ENCODE measurements at regions not wholly inside any gene's neighbourhood (a gene's known extent, or its start where the extent isn't known, plus 50 kb on each side); places are given as distances from the start of the nearest gene placed in this dataset.

DNA sequence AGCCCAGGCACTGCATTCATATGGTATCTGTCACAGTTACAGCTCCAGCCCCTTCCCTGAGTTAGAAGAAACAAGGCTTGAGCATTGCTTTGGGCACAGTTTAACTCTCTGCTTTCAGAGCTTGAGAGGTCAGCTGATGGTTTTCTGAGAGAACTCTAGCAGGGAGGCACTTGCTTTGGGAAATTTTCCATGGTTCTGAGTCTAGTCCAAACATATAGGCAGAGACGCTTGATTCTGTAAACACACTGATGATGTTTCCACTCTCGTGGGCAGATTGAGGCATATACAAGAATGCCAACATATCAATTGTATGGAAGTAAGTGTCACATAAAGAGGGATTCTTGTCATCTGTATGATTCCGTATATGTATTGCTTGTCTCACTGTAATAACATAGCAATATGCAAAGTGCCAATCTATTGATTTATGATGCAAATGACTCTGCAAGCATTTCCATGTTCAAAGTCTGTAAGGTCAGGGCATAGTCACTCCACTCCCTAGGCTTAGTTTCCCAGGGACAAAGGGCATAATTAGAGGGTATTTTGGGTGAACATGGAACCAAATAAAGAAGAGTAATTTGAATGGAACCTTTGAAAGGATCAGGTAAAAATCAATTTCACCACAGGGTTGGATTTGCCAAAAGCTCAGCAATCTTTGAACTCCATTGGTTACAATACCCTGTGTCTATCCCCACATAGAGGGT is 239.0 kb downstream of the INHBA start:
- no peak overlapping the region for H3K56ac ChIP-seq (ENCODE audit: insufficient read length, low read depth, low read length)
- no peaks in the 10 kb centered on the region for H4K20me1 ChIP-seq (ENCODE audit: control insufficient read depth, insufficient read depth, insufficient read length)
- no peak overlapping the region for H2BK12ac ChIP-seq (ENCODE audit: insufficient read length, low read depth, low read length)
- no peaks in the 10 kb centered on the region for H3K79me1 ChIP-seq (ENCODE audit: insufficient read depth, low read depth, low read length, poor library complexity, severe bottlenecking)
- Mint-ChIP-seq H3K4me3 (no peak overlapping the region), H3K27ac (no peak overlapping the region), H3K4me1 (peaks cover 6 to 9% of the 10 kb centered on the region in 2 experiments), H3K36me3 (ENCODE audit: insufficient read depth in 1 of 3, low read depth in 3 of 3) (no peaks in the 10 kb centered on the region), H3K9me3 (peaks cover 0 to 2% of the 10 kb centered on the region in 2 experiments; a peak in 1 of 5 replicates), H3K27me3 (ENCODE audit: low read depth) (no peaks in the 10 kb centered on the region)
- no peaks in the 10 kb centered on the region for H3K79me2 ChIP-seq (ENCODE audit: insufficient read depth, low read length)
- no peak overlapping the region for H4K91ac ChIP-seq (ENCODE audit: insufficient read length, low read depth, low read length)
- no peak overlapping the region for H2AK5ac ChIP-seq (ENCODE audit: insufficient read length, low read length)
- no peak overlapping the region for H3K9ac ChIP-seq (ENCODE audit: extremely low read depth, insufficient read length, low read length)
- H2AFZ ChIP-seq (ENCODE audit: low read length) = no peak overlapping the region
- H3K4me1 ChIP-seq (ENCODE audit: insufficient read depth, low read length) = no peaks in the 10 kb centered on the region
- no peak overlapping the region for H3T11ph ChIP-seq (ENCODE audit: low read length)
- no peak overlapping the region for H2BK15ac ChIP-seq (ENCODE audit: low read depth, low read length)
- H2BK5ac ChIP-seq (ENCODE audit: insufficient read length, low read length) = no peak overlapping the region
- DNase-seq = no peak
- no peak overlapping the region for H2BK20ac ChIP-seq (ENCODE audit: low read depth, low read length, poor library complexity, severe bottlenecking)
- H4K8ac ChIP-seq (replicated peaks; ENCODE audit: insufficient read length, low read depth, low read length) = no peak overlapping the region
- no peaks in the 10 kb centered on the region for H3K9me3 ChIP-seq (ENCODE audit: control insufficient read depth, low read depth, low read length)
- no peaks in the 10 kb centered on the region for H3K27me3 ChIP-seq (ENCODE audit: insufficient read depth, low read length)
- no peak for TF ChIP-seq CTCF (conservative IDR thresholded peaks at IDR 0.05)
- H3K4ac ChIP-seq (ENCODE audit: low read depth, low read length) = no peak overlapping the region
- H3K18ac ChIP-seq (ENCODE audit: insufficient read length, low read depth, low read length) = no peak overlapping the region
- no peak overlapping the region for H3K14ac ChIP-seq (ENCODE audit: insufficient read depth, low read length)
- no CpG with 5 or more reads among the region's 3 CpGs for WGBS (ENCODE audit: extremely low coverage, insufficient read length, low lambda C conversion rate)
- no peak overlapping the region for H3K4me2 ChIP-seq (ENCODE audit: insufficient read depth, insufficient read length, low read length)
- no peaks in the 10 kb centered on the region for H3K23me2 ChIP-seq (ENCODE audit: insufficient read length, low read depth, low read length, poor library complexity, severe bottlenecking)
- no peak overlapping the region for H3K23ac ChIP-seq (ENCODE audit: insufficient read length, low read depth, low read length)
- H3K27ac ChIP-seq (ENCODE audit: insufficient read length, low read depth, low read length) = no peak overlapping the region
- no peak overlapping the region for H2BK120ac ChIP-seq (ENCODE audit: low read depth, low read length, poor library complexity, severe bottlenecking)
- no peak overlapping the region for H4K5ac ChIP-seq (ENCODE audit: insufficient read length, low read depth, low read length)

All from H9 (cell line).